ENCODE measurements at regions not wholly inside any gene's neighbourhood (a gene's known extent, or its start where the extent isn't known, plus 50 kb on each side); places are given as distances from the start of the nearest gene placed in this dataset.

- no peak for TF ChIP-seq CTCF (IDR thresholded peaks at IDR 0.05; ENCODE audit: low read depth, low read length)
- no peaks in the 10 kb centered on the region for H3K27me3 ChIP-seq (ENCODE audit: insufficient read depth, low read depth, severe bottlenecking)
- H3K9me3 ChIP-seq (ENCODE audit: severe bottlenecking) = no peaks in the 10 kb centered on the region
- H3K27ac ChIP-seq = no peak overlapping the region
- no peak for DNase-seq
- H3K4me3 ChIP-seq (ENCODE audit: low read depth, low read length) = no peak overlapping the region
- no peaks in the 10 kb centered on the region for H3K36me3 ChIP-seq
These were observed 227.6 kb upstream of the TBC1D5 start for GRCh38 chr3:17969985-17970568.

GRCh38 chr3:17969244-17969643, 226.8 kb upstream of the TBC1D5 start:
- Histone ChIP-seq H3K36me3 (no peaks in the 10 kb centered on the region), H3K27ac (no peak overlapping the region), H3K27me3 (ENCODE audit: insufficient read depth, low read depth, severe bottlenecking) (no peaks in the 10 kb centered on the region), H3K4me3 (ENCODE audit: low read depth, low read length) (no peak overlapping the region), H3K9me3 (ENCODE audit: severe bottlenecking) (no peaks in the 10 kb centered on the region)
- TF ChIP-seq CTCF (IDR thresholded peaks at IDR 0.05; ENCODE audit: low read depth, low read length) = no peak
- DNase-seq = no peak

- Histone ChIP-seq H3K4me3 (ENCODE audit: low read depth, low read length) (no peak overlapping the region), H3K9me3 (ENCODE audit: severe bottlenecking) (no peaks in the 10 kb centered on the region), H3K36me3 (no peaks in the 10 kb centered on the region), H3K27me3 (ENCODE audit: insufficient read depth, low read depth, severe bottlenecking) (no peaks in the 10 kb centered on the region), H3K27ac (no peak overlapping the region)
- no peak for TF ChIP-seq CTCF (IDR thresholded peaks at IDR 0.05; ENCODE audit: low read depth, low read length)
- DNase-seq = no peak
These were observed 225.6 kb upstream of the TBC1D5 start for GRCh38 chr3:17967953-17968607.

- Histone ChIP-seq H3K27ac (no peak overlapping the region), H3K9me3 (ENCODE audit: severe bottlenecking) (no peaks in the 10 kb centered on the region)
- TF ChIP-seq CTCF (IDR thresholded peaks at IDR 0.05; ENCODE audit: low read depth, low read length) = no peak
These were observed 224.7 kb upstream of the TBC1D5 start for GRCh38 chr3:17967111-17967510.

GRCh38 chr3:17965331-17965730, 222.9 kb upstream of the TBC1D5 start:
- H3K27ac ChIP-seq = no peak overlapping the region
- no peaks in the 10 kb centered on the region for H3K36me3 ChIP-seq
- no peak overlapping the region for H3K4me3 ChIP-seq (ENCODE audit: low read depth, low read length)
- H3K9me3 ChIP-seq (ENCODE audit: severe bottlenecking) = no peaks in the 10 kb centered on the region
- DNase-seq = no peak
- no peak for TF ChIP-seq CTCF (IDR thresholded peaks at IDR 0.05; ENCODE audit: low read depth, low read length)
- no peaks in the 10 kb centered on the region for H3K27me3 ChIP-seq (ENCODE audit: insufficient read depth, low read depth, severe bottlenecking)

More at GRCh38 chr3:17967111-17967510, 224.7 kb upstream of the TBC1D5 start:
- DNase-seq = no peak
- Histone ChIP-seq H3K27me3 (ENCODE audit: insufficient read depth, low read depth, severe bottlenecking) (no peaks in the 10 kb centered on the region), H3K4me3 (ENCODE audit: low read depth, low read length) (no peak overlapping the region), H3K36me3 (no peaks in the 10 kb centered on the region)

GRCh38 chr3:17964108-17964507, 221.7 kb upstream of the TBC1D5 start:
- no peaks in the 10 kb centered on the region for H3K36me3 ChIP-seq
- no peaks in the 10 kb centered on the region for H3K27me3 ChIP-seq (ENCODE audit: insufficient read depth, low read depth, severe bottlenecking)
- H3K27ac ChIP-seq = no peak overlapping the region
- DNase-seq = no peak
- no peak for TF ChIP-seq CTCF (IDR thresholded peaks at IDR 0.05; ENCODE audit: low read depth, low read length)
- H3K9me3 ChIP-seq (ENCODE audit: severe bottlenecking) = no peaks in the 10 kb centered on the region
- H3K4me3 ChIP-seq (ENCODE audit: low read depth, low read length) = no peak overlapping the region
